Pancreas (tissue), 10 donors: ENCODE measurements at regions not wholly inside any gene's neighbourhood (a gene's known extent, or its start where the extent isn't known, plus 50 kb on each side); places are given as distances from the start of the nearest gene placed in this dataset.

ENCODE experiments used
- ATAC-seq, 4 donors: fragments of 200-7000 bp; cut with Tn5 transposase; one replicate each; pipeline versions ENCODE4 v1.8.0 to v1.9.1; 2020; ENCODE audit warnings: mild to moderate bottlenecking in 4 of 4, moderate library complexity in 4 of 4
- DNase-seq, 6 donors: peaks; one replicate each; pipeline ENCODE4 v3.0.0-alpha.2; 2020
- FAIRE-seq: peaks from 2 replicates; lab custom pipeline; 2012; peaks lifted over from hg19 to GRCh38; lab: Jason Lieb, UNC
- H3K27ac ChIP-seq, 4 donors: fragments of 200-600 bp; sonication (generic); 1 replicate in 3 of 4; 2 replicates in 1 of 4; pipeline versions ENCODE4 v1.5.0 to v1.8.0; 2020
- H3K27me3 ChIP-seq, 4 donors: fragments of 200-600 bp; one replicate each; pipeline ENCODE4 v1.8.0; 2021
- H3K36me3 ChIP-seq, 3 donors: fragments of 200-600 bp; sonication (generic) in 1 of 3; one replicate each; pipeline versions ENCODE4 v1.5.0 to v1.8.0; 2020 to 2021
- H3K4me1 ChIP-seq, 3 donors: fragments of 200-600 bp; one replicate each; pipeline ENCODE4 v1.8.0; 2021
- H3K4me3 ChIP-seq, 4 donors: fragments of 200-600 bp; sonication (generic) in 2 of 4; one replicate each; pipeline versions ENCODE4 v1.5.0 to v1.8.0; 2020 to 2021
- H3K9me3 ChIP-seq, 4 donors: fragments of 200-600 bp; one replicate each; pipeline ENCODE4 v1.8.0; 2021
- CTCF ChIP-seq, 4 donors: fragments of 200-600 bp; sonication (generic) in 3 of 4; IDR thresholded peaks; one replicate each; pipeline versions ENCODE4 v1.5.0 to v1.8.0; 2021; ENCODE audit warnings: antibody characterized with exemption in 4 of 4
- WGBS, 2 donors: extraction: QIAGEN DNeasy Blood & Tissue Kit; methylation state at CpG; one replicate each; pipeline ENCODE4 v1.1.7; 2013; 5-methylcytosine and 5-hydroxymethylcytosine counted together
- intact Hi-C, 3 donors: fragments of 100-400 bp; cut with DNase I; formaldehyde crosslinking; loops; one replicate each; pipeline versions ENCODE4 v1.11.1 to v1.14.2; 2022
- donor health status: healthy with polysubstance abuse.
- donor health status: DM: no; HTN: no; CAD: no; lungs with moderate emphysema.
- donor health status: DM: no; HTN: no; CAD: no.
- donor health status: control.
- donor health status: control.
- donor health status: Bipolar disorder and iron deficiency.
- donor health status: DM: yes; HTN: yes; CAD: no.
- donor health status: DM: no; HTN: no; CAD: no.
- donor health status: DM: no; HTN: no; CAD: no.
- donor health status: DM: yes; HTN: yes; CAD: no.

- TF ChIP-seq CTCF (IDR thresholded peaks at IDR 0.05), result no peak
- FAIRE-seq (no peak), DNase-seq (peak in 1 of 6 donors; percentile 40), ATAC-seq (no peak)
- no peaks in the 10 kb centered on the region for H3K27me3 ChIP-seq
- H3K36me3 ChIP-seq, result no peaks in the 10 kb centered on the region
- WGBS, 2 donors, result 78 to 80% methylated on average over 8 of the region's 8 CpGs
- no peak overlapping the region for H3K4me3 ChIP-seq
- H3K4me1 ChIP-seq, result no peaks in the 10 kb centered on the region
- no peaks in the 10 kb centered on the region for H3K9me3 ChIP-seq
- no peak overlapping the region for H3K27ac ChIP-seq
- intact Hi-C loops, result no loop called here
Measured at GRCh38 chr11:70497536-70498075, 99.3 kb downstream of the CTTN start.

GRCh38 chr11:70498171-70498571 lies 99.8 kb downstream of the CTTN start:
- no peak for ATAC-seq
- Histone ChIP-seq H3K27ac (no peak overlapping the region), H3K36me3 (no peaks in the 10 kb centered on the region), H3K4me3 (no peak overlapping the region), H3K27me3 (no peaks in the 10 kb centered on the region), H3K9me3 (no peaks in the 10 kb centered on the region), H3K4me1 (no peaks in the 10 kb centered on the region)
- WGBS, 2 donors, result 82 to 87% methylated on average over 7 of the region's 7 CpGs
- no peak for FAIRE-seq
- TF ChIP-seq CTCF (IDR thresholded peaks at IDR 0.05), result no peak
- DNase-seq, result peak in 2 of 6 donors; percentile 32 to 35
- intact Hi-C loops, result no loop called here

DNA sequence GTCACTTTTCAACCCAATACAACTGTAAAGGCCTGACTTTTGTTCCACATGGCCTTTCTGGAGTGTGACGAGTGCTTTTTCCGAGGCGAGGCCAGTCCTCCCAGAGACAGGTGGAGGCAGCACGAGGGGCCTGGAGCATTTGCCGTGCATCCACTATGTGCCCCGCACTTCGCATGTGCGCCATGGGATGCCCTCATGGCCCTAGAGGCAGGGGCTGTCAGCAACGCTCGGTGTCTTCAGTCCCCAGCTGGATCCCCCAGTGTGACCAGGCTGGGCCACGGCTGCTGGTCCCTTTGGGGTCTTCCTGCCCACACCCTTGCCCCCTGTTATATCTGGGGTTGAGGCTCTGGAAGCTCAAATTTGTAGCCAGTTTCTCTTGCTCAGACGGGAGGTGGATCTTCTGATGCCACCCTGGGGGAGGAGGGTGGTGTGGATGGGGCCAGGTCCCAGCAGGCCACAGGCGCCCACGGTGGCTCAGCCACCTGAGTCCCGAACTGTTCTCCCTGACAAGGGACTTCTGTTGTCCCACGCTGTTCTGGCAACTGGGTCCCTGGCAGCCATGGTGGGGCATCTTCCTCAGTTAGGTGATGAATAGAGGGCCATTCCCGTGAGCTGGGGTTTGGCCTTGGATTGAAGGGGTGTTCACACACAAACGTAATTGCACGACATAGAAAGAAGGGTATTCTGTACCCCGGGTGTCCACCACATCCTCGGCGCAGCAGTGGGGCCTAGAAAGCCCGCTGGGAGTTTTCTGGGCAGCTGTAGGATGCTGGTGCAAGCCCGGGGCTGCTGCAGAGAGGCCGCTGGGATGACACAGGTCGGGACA lies 100.9 kb downstream of the CTTN start:
- no peaks in the 10 kb centered on the region for H3K36me3 ChIP-seq
- intact Hi-C loops, result no loop called here
- H3K4me3 ChIP-seq, result no peak overlapping the region
- DNase-seq (peak in 2 of 6 donors; percentile 31 to 37), FAIRE-seq (no peak), ATAC-seq (no peak)
- TF ChIP-seq CTCF (IDR thresholded peaks at IDR 0.05), result no peak
- 89 to 92% methylated on average over 26 of the region's 26 CpGs for WGBS, 2 donors
- no peaks in the 10 kb centered on the region for H3K4me1 ChIP-seq
- H3K27me3 ChIP-seq, result no peaks in the 10 kb centered on the region
- H3K27ac ChIP-seq, result no peak overlapping the region
- no peaks in the 10 kb centered on the region for H3K9me3 ChIP-seq

DNA sequence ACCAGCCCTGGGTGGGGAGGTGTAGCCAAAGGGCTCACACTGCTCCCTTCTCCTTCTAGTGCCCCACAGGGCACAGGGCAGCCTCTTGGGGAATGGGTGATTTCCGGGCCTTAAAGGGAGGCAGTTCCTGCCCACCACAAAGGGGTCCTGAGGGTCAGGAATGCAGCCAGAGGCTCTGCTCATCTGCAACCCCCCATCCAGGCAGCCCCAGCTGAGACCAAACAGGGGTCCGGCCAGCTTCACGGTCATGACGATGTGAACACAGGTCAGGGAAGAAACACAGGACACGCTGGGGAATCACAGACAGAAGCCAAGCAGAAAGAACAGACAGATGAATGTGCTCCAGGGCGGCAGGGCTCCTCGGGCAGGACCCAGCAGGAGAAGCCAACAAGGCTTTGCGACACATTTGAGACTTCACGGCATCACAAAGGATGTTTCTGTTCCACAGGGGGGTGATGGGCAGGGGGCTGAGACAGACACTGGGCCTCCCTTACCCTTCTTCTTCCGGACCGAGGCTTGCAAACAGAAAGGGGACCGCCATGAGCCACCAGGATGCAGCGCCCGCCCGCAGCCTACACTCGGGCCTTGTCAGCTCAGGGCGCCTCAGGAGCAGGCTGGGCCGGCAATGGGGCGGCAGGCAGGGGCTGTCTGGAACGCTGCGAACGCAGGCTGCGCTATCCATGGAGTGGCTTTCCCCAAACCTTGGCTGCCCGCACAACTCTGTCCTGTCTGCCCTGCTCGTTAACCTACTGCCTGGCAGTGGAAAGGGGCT lies 101.9 kb downstream of the CTTN start:
- ATAC-seq (no peak), FAIRE-seq (no peak), DNase-seq (peak in 2 of 6 donors; percentile 32 to 43)
- Histone ChIP-seq H3K36me3 (no peaks in the 10 kb centered on the region), H3K9me3 (no peaks in the 10 kb centered on the region), H3K4me3 (no peak overlapping the region), H3K4me1 (no peaks in the 10 kb centered on the region), H3K27me3 (no peaks in the 10 kb centered on the region), H3K27ac (no peak overlapping the region)
- intact Hi-C loops, result no loop called here
- WGBS, 2 donors, result 92 to 93% methylated on average over 25 of the region's 25 CpGs
- TF ChIP-seq CTCF (IDR thresholded peaks at IDR 0.05), result no peak
